Subcutaneous abdominal adipose tissue (tissue), 5 donors: ENCODE measurements at regions not wholly inside any gene's neighbourhood (a gene's known extent, or its start where the extent isn't known, plus 50 kb on each side); places are given as distances from the start of the nearest gene placed in this dataset.

ENCODE experiments used
- H3K27ac ChIP-seq: one replicate; pipeline ENCODE4 v1.7.0; 2013; ENCODE audit warnings: low read depth, mild to moderate bottlenecking, inconsistent platforms, low read length, moderate library complexity
- H3K27me3 ChIP-seq, 5 donors: one replicate each; pipeline ENCODE4 v1.7.0; 2013; ENCODE audit warnings: low read length in 5 of 5, inconsistent platforms in 1 of 5; ENCODE audit not compliant: control insufficient read depth in 5 of 5, insufficient read depth in 4 of 5
- H3K36me3 ChIP-seq, 5 donors: one replicate each; pipeline ENCODE4 v1.7.0; 2013; ENCODE audit warnings: low read length in 5 of 5; ENCODE audit not compliant: control insufficient read depth in 5 of 5, insufficient read depth in 5 of 5
- H3K4me1 ChIP-seq, 5 donors: one replicate each; pipeline ENCODE4 v1.7.0; 2013; ENCODE audit warnings: low read length in 5 of 5, mild to moderate bottlenecking in 3 of 5, moderate library complexity in 1 of 5; ENCODE audit not compliant: control insufficient read depth in 5 of 5, insufficient read depth in 5 of 5
- H3K4me3 ChIP-seq, 5 donors: one replicate each; pipeline ENCODE4 v1.7.0; 2013; ENCODE audit warnings: low read length in 5 of 5, low read depth in 1 of 5
- H3K9ac ChIP-seq, 5 donors: one replicate each; pipeline ENCODE4 v1.7.0; 2013; ENCODE audit warnings: low read length in 5 of 5, mild to moderate bottlenecking in 4 of 5, moderate library complexity in 3 of 5
- H3K9me3 ChIP-seq, 5 donors: one replicate each; pipeline ENCODE4 v1.7.0; 2013; ENCODE audit warnings: low read length in 5 of 5; ENCODE audit not compliant: control insufficient read depth in 5 of 5
- donor health status: healthy.
- donor health status: healthy.
- donor health status: healthy.
- donor health status: healthy.
- donor health status: healthy.

DNA sequence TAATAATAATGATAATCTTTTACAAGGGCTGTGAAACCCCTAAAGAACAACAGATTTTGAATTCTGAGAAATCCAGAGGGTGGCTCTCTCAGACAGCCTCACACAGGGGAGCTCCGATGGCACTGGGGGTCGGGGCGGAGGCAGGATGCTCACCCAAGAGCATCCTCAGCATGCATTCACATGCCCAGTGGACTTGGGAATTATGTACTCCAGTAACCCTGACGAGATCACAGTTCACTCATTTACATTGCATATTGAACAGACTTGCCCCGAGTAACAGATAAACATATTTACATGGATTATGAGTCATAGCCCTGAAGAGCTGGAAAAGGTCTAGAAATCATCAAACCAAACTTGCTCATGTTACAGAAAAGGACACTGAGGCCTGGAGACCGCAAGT lies 482.7 kb upstream of the JARID2 start:
- Histone ChIP-seq H3K4me3 (no peak overlapping the region), H3K27ac (no peak overlapping the region), H3K27me3 (no peaks in the 10 kb centered on the region), H3K9ac (no peak overlapping the region), H3K9me3 (no peaks in the 10 kb centered on the region), H3K4me1 (peaks cover 0 to 13% (median 7%) of the 10 kb centered on the region in 5 donors), H3K36me3 (no peaks in the 10 kb centered on the region)

DNA sequence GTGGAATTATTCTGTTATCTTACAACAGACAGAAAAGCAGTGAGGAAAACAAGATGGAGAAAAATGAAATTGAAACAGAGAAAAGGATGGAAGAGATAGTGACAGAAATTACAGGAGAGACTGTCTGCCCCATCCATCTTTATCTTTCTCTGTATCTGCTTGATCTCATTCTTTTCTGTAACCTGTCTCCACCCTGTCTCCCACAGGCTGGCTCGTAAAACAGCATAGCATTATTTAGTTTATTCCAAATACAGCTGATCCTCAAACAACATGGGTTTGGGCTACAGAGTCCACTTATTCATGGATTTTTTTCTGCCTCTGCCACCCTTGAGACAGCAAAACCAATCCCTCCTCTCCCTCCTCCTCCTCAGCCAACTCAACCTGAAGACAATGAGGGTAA lies 482.3 kb upstream of the JARID2 start:
- Histone ChIP-seq H3K4me3 (no peak overlapping the region), H3K9me3 (no peaks in the 10 kb centered on the region), H3K36me3 (no peaks in the 10 kb centered on the region), H3K4me1 (peaks cover 0 to 13% (median 8%) of the 10 kb centered on the region in 5 donors), H3K9ac (no peak overlapping the region), H3K27ac (no peak overlapping the region), H3K27me3 (no peaks in the 10 kb centered on the region)

DNA sequence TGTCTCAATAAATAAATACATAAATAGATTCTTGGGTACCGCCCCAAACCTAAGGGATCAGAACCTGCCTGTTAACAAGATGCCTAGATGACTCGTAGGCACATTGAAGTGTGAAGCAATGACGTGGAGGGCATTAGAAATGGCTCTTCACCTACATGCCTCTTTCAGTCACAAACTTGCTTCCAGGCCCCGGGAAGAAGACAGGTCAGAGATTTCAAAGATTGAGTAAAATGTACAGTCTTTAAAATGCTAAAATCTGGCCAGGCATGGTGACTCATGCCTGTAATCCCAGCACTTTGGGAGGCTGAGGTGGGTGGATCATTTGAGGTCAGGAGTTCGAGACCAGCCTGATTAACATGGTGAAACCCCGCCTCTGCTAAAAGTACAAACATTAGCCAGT lies 480.8 kb upstream of the JARID2 start:
- H3K4me3 ChIP-seq: no peak overlapping the region
- no peaks in the 10 kb centered on the region for H3K9me3 ChIP-seq
- no peaks in the 10 kb centered on the region for H3K36me3 ChIP-seq
- no peak overlapping the region for H3K27ac ChIP-seq
- peaks cover 0 to 13% (median 10%) of the 10 kb centered on the region in 5 donors for H3K4me1 ChIP-seq
- H3K9ac ChIP-seq: no peak overlapping the region
- no peaks in the 10 kb centered on the region for H3K27me3 ChIP-seq

DNA sequence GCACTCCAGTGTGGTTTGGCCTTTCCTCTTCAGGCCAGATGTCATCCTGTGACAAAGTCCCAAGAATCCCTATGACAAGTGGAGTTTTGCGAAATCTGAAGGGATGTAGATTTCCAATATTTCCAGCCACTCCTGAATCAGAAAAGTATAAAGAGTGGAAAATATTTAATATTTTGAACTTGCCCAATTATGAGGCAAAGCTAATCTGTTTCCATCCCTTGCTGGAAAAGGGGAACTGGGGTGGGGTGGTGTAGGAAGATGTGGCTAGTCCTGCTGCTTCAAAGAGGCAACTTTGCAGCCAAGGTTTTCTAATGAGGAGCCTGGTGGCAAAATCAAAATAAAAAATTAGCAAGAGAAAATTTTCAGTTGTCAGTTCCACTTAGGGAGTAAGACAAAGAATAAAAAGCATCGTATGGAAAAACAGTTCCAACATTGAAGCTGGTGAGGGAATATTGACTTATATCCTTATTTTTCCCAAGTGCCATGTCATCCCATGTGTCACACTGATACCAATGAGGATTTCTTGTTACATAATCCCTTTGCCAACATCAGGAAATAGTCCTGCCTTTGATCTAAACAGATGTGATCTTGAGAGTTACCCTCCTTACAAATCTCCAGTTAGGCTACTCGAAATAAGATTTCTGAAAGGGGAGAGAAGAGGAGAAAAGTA lies 480.0 kb upstream of the JARID2 start:
- Histone ChIP-seq H3K27me3 (no peaks in the 10 kb centered on the region), H3K9ac (no peak overlapping the region), H3K27ac (no peak overlapping the region), H3K36me3 (no peaks in the 10 kb centered on the region), H3K4me1 (peaks cover 0 to 17% (median 14%) of the 10 kb centered on the region in 5 donors), H3K4me3 (no peak overlapping the region), H3K9me3 (no peaks in the 10 kb centered on the region)

- H3K9me3 ChIP-seq: no peaks in the 10 kb centered on the region
- H3K4me3 ChIP-seq: no peak overlapping the region
- no peaks in the 10 kb centered on the region for H3K36me3 ChIP-seq
- H3K27me3 ChIP-seq: no peaks in the 10 kb centered on the region
- no peak overlapping the region for H3K9ac ChIP-seq
- peaks cover 0 to 19% (median 14%) of the 10 kb centered on the region in 5 donors for H3K4me1 ChIP-seq
- H3K27ac ChIP-seq: no peak overlapping the region
Measured at GRCh38 chr6:14766391-14766994, 479.4 kb upstream of the JARID2 start.

GRCh38 chr6:14767226-14767625 lies 478.6 kb upstream of the JARID2 start:
- Histone ChIP-seq H3K9me3 (no peaks in the 10 kb centered on the region), H3K4me1 (peaks cover 0 to 19% (median 8%) of the 10 kb centered on the region in 5 donors), H3K36me3 (no peaks in the 10 kb centered on the region), H3K4me3 (no peak overlapping the region), H3K27me3 (no peaks in the 10 kb centered on the region), H3K9ac (no peak overlapping the region), H3K27ac (no peak overlapping the region)

DNA sequence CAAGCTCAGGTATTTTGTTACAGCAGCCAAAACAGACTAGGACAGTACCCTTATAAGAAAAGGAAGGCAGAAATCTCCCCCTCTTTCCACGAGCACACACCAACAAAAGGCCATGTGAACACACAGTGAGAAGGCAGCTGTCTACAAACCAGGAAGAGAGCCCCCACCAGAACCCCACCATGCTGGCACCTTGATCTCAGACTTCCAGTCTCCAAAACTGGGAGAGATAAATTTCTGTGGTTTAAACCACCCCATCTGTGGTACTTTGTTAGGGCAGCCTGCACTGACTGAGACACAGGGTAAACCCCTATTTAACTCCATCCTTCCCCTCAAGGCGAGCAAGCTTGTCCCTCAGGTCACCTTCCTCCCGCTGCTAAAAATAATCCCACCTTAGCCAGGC lies 475.8 kb upstream of the JARID2 start:
- Histone ChIP-seq H3K9ac (no peak overlapping the region), H3K4me1 (peaks cover 0 to 19% (median 6%) of the 10 kb centered on the region in 5 donors), H3K4me3 (no peak overlapping the region), H3K27me3 (no peaks in the 10 kb centered on the region), H3K36me3 (no peaks in the 10 kb centered on the region), H3K9me3 (no peaks in the 10 kb centered on the region), H3K27ac (no peak overlapping the region)

GRCh38 chr6:14770572-14770971 lies 475.3 kb upstream of the JARID2 start:
- no peaks in the 10 kb centered on the region for H3K36me3 ChIP-seq
- no peak overlapping the region for H3K4me3 ChIP-seq
- H3K9me3 ChIP-seq: no peaks in the 10 kb centered on the region
- peaks cover 0 to 21% (median 10%) of the 10 kb centered on the region in 5 donors for H3K4me1 ChIP-seq
- H3K27me3 ChIP-seq: no peaks in the 10 kb centered on the region
- no peak overlapping the region for H3K9ac ChIP-seq
- H3K27ac ChIP-seq: no peak overlapping the region

DNA sequence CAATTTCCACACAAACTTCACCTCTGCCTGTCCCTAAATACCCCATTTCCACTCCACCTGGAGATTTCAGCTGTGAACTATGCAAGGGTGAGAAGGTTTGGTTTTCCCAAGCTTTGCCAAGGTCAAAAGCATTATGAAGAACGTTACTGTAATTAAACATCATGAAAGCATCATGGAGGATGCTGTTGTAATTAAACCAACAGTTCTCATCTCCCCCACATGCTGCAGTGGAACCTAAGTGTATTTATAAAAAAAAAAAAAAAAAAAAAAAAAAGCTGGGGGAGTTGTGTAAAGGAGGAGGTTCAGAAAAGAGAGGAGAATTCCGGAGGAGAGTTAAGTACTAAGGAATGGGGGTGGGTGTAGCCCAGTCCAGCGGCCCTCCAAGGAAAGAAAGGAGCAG lies 474.9 kb upstream of the JARID2 start:
- Histone ChIP-seq H3K36me3 (no peaks in the 10 kb centered on the region), H3K27ac (no peak overlapping the region), H3K4me3 (no peak overlapping the region)

DNA sequence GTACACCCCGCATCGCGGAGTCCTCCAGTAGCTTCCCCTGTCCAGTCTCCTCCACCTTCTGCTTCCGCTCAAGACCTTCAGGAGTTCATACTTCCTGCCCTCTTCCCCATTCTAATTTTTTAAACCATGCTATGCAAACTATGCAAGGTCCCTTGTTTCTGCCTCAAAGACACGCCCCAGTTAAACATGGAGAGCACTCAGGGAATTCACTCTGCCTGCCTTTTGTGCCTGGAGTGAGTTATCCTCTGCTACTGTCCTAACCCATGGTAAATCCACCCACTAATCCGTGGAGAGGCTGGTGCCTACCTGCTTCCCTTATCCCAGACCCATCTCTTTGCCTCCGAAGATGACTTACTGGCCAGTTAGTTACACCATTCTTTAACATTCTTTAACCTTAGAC lies 473.7 kb upstream of the JARID2 start:
- peaks cover 0 to 20% (median 12%) of the 10 kb centered on the region in 5 donors for H3K4me1 ChIP-seq
- H3K4me3 ChIP-seq: no peak overlapping the region
- no peaks in the 10 kb centered on the region for H3K27me3 ChIP-seq
- no peak overlapping the region for H3K27ac ChIP-seq
- H3K9me3 ChIP-seq: peaks cover 0 to 6% (median 0%) of the 10 kb centered on the region in 5 donors
- no peak overlapping the region for H3K9ac ChIP-seq
- H3K36me3 ChIP-seq: no peaks in the 10 kb centered on the region

More for the DNA sequence above, 474.9 kb upstream of the JARID2 start:
- H3K9me3 ChIP-seq: peaks cover 0 to 4% (median 0%) of the 10 kb centered on the region in 5 donors
- no peak overlapping the region for H3K9ac ChIP-seq
- H3K27me3 ChIP-seq: no peaks in the 10 kb centered on the region
- peaks cover 0 to 21% (median 13%) of the 10 kb centered on the region in 5 donors for H3K4me1 ChIP-seq
